ENCODE measurements at regions not wholly inside any gene's neighbourhood (a gene's known extent, or its start where the extent isn't known, plus 50 kb on each side); places are given as distances from the start of the nearest gene placed in this dataset.

DNA sequence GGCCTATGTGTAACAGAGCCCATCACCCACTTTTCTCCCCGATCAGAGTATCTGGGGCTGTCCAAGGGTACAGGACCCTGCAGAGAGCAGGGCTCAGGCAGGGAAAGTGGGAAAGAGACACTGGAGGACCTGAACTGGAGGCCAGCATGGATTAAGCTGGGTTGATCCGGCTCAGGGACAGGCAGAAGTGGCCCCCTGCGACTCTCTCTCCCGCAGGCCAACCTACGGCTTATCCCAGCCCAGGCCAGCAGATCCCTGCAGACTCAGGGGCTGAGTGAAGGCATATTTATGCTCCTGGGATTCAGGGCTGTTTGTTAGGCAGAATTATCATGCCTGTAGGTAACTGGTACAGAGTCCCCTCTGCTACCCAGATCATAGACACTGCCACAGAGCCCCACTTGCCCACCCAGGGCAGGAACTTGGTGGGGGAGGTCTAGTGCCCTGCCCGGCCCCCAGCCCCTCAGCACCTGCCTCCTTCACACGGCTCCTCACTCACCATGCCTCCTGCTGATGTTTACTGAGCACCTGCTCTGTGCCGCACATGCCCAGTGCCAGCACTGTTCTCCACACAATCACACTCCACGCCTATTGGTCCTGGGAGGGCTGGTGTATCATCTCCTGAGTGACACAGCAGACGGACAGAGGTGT, 87.3 kb downstream of the ADRA2C start:
- Histone ChIP-seq H3K4me1 (ENCODE audit: control insufficient read depth, extremely low read depth, insufficient read depth, low read length) (no peaks in the 10 kb centered on the region), H3K36me3 (ENCODE audit: control insufficient read depth in 2 of 2, extremely low read depth in 1 of 2, insufficient read depth in 2 of 2, low read length in 2 of 2) (no peaks in the 10 kb centered on the region), H3K4me2 (ENCODE audit: control insufficient read depth, extremely low read depth, insufficient read depth, low read depth, low read length) (no peak overlapping the region), H3K27me3 (ENCODE audit: control insufficient read depth, extremely low read depth, insufficient read depth, low read length) (peaks cover 9% of the 10 kb centered on the region), H3K9me1 (ENCODE audit: control insufficient read depth, extremely low read depth, insufficient read depth, low read length) (no peaks in the 10 kb centered on the region), H2AFZ (ENCODE audit: control insufficient read depth, low read length) (no peak overlapping the region), H3K4me3 (ENCODE audit: control insufficient read depth in 2 of 3, extremely low read depth in 1 of 3, insufficient read depth in 2 of 3, low read depth in 1 of 3, low read length in 3 of 3) (no peak overlapping the region), H3K9me3 (ENCODE audit: control insufficient read depth, low read depth, low read length) (peaks cover 2% of the 10 kb centered on the region), H4K20me1 (ENCODE audit: control insufficient read depth, extremely low read depth, insufficient read depth, low read length) (no peaks in the 10 kb centered on the region), H3K9ac (ENCODE audit: control insufficient read depth, extremely low read depth, insufficient read depth, low read length) (no peak overlapping the region), H3K27ac (ENCODE audit: control insufficient read depth, insufficient read depth, low read length) (no peak overlapping the region), H3K79me2 (ENCODE audit: control insufficient read depth, insufficient read depth, low read length) (no peaks in the 10 kb centered on the region)
- TF ChIP-seq EZH2 (IDR thresholded peaks at IDR 0.05; ENCODE audit: low read length), result no peak
- TF ChIP-seq, protein P1, sequence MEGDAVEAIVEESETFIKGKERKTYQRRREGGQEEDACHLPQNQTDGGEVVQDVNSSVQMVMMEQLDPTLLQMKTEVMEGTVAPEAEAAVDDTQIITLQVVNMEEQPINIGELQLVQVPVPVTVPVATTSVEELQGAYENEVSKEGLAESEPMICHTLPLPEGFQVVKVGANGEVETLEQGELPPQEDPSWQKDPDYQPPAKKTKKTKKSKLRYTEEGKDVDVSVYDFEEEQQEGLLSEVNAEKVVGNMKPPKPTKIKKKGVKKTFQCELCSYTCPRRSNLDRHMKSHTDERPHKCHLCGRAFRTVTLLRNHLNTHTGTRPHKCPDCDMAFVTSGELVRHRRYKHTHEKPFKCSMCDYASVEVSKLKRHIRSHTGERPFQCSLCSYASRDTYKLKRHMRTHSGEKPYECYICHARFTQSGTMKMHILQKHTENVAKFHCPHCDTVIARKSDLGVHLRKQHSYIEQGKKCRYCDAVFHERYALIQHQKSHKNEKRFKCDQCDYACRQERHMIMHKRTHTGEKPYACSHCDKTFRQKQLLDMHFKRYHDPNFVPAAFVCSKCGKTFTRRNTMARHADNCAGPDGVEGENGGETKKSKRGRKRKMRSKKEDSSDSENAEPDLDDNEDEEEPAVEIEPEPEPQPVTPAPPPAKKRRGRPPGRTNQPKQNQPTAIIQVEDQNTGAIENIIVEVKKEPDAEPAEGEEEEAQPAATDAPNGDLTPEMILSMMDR (optimal IDR thresholded peaks at IDR 0.05 in 1 of 3, IDR thresholded peaks at IDR 0.05 in 1 of 3, conservative IDR thresholded peaks at IDR 0.05 in 1 of 3; ENCODE audit: extremely low read depth in 1 of 3, insufficient read depth in 2 of 3, low read length in 3 of 3), result no peak
- DNase-seq (ENCODE audit: low read depth, low spot score) (no peak), FAIRE-seq (no peak)
- dilution Hi-C loops (cut with MboI; ENCODE audit: extremely low pct_ligation_motif_present, low sequenced_read_pairs), result no loop called here

- H2AFZ ChIP-seq (ENCODE audit: control insufficient read depth, low read length), result no peak overlapping the region
- no peaks in the 10 kb centered on the region for H3K36me3 ChIP-seq (ENCODE audit: control insufficient read depth in 2 of 2, extremely low read depth in 1 of 2, insufficient read depth in 2 of 2, low read length in 2 of 2)
- H4K20me1 ChIP-seq (ENCODE audit: control insufficient read depth, extremely low read depth, insufficient read depth, low read length), result no peaks in the 10 kb centered on the region
- no peaks in the 10 kb centered on the region for H3K9me1 ChIP-seq (ENCODE audit: control insufficient read depth, extremely low read depth, insufficient read depth, low read length)
- dilution Hi-C loops (cut with MboI; ENCODE audit: extremely low pct_ligation_motif_present, low sequenced_read_pairs), result no loop called here
- H3K4me2 ChIP-seq (ENCODE audit: control insufficient read depth, extremely low read depth, insufficient read depth, low read depth, low read length), result no peak overlapping the region
- DNase-seq (ENCODE audit: low read depth, low spot score) (no peak), FAIRE-seq (no peak)
- peaks cover 9% of the 10 kb centered on the region for H3K27me3 ChIP-seq (ENCODE audit: control insufficient read depth, extremely low read depth, insufficient read depth, low read length)
- peaks cover 2% of the 10 kb centered on the region for H3K9me3 ChIP-seq (ENCODE audit: control insufficient read depth, low read depth, low read length)
- no peak for TF ChIP-seq EZH2 (IDR thresholded peaks at IDR 0.05; ENCODE audit: low read length)
- TF ChIP-seq, protein P1 (optimal IDR thresholded peaks at IDR 0.05 in 1 of 3, IDR thresholded peaks at IDR 0.05 in 1 of 3, conservative IDR thresholded peaks at IDR 0.05 in 1 of 3; ENCODE audit: extremely low read depth in 1 of 3, insufficient read depth in 2 of 3, low read length in 3 of 3), result no peak
- H3K4me3 ChIP-seq (ENCODE audit: control insufficient read depth in 2 of 3, extremely low read depth in 1 of 3, insufficient read depth in 2 of 3, low read depth in 1 of 3, low read length in 3 of 3), result no peak overlapping the region
- H3K4me1 ChIP-seq (ENCODE audit: control insufficient read depth, extremely low read depth, insufficient read depth, low read length), result no peaks in the 10 kb centered on the region
- H3K9ac ChIP-seq (ENCODE audit: control insufficient read depth, extremely low read depth, insufficient read depth, low read length), result no peak overlapping the region
- H3K27ac ChIP-seq (ENCODE audit: control insufficient read depth, insufficient read depth, low read length), result no peak overlapping the region
- H3K79me2 ChIP-seq (ENCODE audit: control insufficient read depth, insufficient read depth, low read length), result no peaks in the 10 kb centered on the region
Measured at GRCh38 chr4:3854661-3855060, 88.5 kb downstream of the ADRA2C start.
